Fibroblast of pulmonary artery (primary cell): ENCODE measurements at regions not wholly inside any gene's neighbourhood (a gene's known extent, or its start where the extent isn't known, plus 50 kb on each side); places are given as distances from the start of the nearest gene placed in this dataset.
"Not testable (repeated sequence)": the region's sequence is repeated elsewhere in the genome, so short reads cannot be mapped to it uniquely, and the experiment has no call there.

ENCODE experiments used
- DNase-seq: peaks from one replicate; pipeline ENCODE4 v3.0.0-alpha.2; 2010; ENCODE audit warnings: low read depth
- H3K4me3 ChIP-seq: replicated peaks from 2 replicates; pipeline ENCODE4 v1.5.1; 2011; ENCODE audit warnings: low read depth, mild to moderate bottlenecking, control low read depth, low read length, moderate library complexity
- TF ChIP-seq, protein P1 (sequence below): IDR thresholded peaks from 2 replicates; pipeline ENCODE4 v1.5.1; 2011; ENCODE audit warnings: mild to moderate bottlenecking, control low read depth, low read length, inconsistent platforms; ENCODE audit errors: missing control alignments

DNA sequence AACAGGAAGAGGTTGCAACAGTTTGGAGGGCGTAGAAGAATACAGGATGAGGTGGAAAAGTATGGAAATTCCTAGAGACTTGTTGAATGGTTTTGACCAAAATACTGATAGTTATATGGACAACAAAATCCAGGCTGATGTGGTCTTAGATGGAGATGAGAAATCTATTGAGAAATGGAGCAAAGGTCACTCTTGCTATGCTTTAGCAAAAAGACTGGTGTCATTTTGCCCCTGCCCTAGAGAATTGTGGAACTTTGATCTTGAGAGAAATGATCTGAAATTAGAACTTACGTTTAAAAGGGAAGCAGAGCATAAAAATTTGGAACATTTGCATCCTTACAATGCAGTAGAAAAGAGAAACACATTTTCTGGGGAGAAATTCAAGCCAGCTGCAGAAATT, 686.9 kb upstream of the GBE1 start:
- TF ChIP-seq, protein P1, sequence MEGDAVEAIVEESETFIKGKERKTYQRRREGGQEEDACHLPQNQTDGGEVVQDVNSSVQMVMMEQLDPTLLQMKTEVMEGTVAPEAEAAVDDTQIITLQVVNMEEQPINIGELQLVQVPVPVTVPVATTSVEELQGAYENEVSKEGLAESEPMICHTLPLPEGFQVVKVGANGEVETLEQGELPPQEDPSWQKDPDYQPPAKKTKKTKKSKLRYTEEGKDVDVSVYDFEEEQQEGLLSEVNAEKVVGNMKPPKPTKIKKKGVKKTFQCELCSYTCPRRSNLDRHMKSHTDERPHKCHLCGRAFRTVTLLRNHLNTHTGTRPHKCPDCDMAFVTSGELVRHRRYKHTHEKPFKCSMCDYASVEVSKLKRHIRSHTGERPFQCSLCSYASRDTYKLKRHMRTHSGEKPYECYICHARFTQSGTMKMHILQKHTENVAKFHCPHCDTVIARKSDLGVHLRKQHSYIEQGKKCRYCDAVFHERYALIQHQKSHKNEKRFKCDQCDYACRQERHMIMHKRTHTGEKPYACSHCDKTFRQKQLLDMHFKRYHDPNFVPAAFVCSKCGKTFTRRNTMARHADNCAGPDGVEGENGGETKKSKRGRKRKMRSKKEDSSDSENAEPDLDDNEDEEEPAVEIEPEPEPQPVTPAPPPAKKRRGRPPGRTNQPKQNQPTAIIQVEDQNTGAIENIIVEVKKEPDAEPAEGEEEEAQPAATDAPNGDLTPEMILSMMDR: no peak
- DNase-seq: no peak
- H3K4me3 ChIP-seq: no peak overlapping the region

DNA sequence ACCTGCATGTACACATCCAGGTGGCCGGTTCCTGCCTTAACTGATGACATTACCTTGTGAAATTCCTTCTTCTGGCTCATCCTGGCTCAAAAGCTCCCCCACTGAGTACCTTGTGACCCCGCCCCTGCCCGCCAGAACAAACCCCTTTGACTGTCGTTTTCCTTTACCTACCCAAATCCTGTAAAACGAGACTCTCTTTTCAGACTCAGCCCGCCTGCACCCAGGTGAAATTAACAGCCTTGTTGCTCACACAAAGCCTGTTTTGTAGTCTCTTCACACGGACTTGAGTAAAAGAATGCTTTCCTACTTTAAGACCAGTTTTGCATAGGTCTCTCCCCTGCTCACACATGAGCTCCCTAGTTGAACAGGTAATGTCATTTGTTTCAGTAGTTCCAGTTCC, 667.4 kb upstream of the GBE1 start:
- not testable (repeated sequence) for H3K4me3 ChIP-seq, DNase-seq

DNA sequence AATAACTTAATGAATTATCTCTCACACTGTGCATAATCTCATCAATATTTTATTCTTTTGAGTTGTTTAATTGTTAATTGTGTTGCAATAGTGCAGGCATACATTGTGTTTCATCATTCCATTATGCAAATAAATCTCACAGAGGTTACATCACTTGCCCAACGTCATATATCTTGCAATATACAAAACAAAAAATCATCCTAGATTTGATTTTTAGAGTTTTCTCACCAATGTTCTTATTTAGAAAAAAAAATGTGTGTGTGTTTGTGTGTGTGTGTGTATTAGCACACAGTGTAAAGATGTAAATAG, 662.5 kb upstream of the GBE1 start:
- no peak for DNase-seq
- no peak overlapping the region for H3K4me3 ChIP-seq
- TF ChIP-seq, protein P1: no peak

DNA sequence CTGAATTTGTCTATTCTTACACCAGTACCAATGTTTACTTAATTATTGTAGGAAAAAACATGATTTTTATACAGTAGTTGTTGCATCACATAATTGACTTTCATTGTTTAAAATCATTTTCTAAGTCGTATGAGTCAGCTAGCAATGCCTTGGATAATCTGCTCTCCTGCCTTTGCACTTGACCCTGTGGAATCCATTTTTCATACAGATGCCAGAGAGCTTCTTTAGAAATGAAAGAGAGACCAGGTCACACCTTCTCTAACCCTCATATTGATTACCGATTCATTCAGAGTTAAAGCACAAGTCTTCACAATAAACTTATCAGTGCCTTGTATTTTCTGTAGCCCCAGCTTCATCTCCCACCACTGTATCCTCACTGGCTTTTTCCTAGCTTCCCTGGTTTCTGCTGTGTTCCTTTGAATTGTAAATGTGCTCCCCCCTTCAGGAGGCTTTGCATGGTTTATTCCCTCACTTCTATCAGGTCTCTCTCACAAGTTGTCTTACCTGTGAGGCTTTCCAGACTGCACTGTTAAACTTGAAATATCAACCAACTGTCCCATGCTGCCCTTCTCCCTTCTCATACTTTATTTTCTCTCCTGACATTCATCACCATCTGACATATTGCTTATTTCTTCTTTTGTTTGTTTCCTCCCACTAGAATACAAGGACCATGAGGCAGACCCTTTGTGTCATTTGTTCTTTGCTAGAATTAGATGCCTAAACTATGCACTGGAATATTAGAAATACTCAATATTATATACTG, 662.0 kb upstream of the GBE1 start:
- TF ChIP-seq, protein P1: no peak
- DNase-seq: no peak
- H3K4me3 ChIP-seq: no peak overlapping the region

DNA sequence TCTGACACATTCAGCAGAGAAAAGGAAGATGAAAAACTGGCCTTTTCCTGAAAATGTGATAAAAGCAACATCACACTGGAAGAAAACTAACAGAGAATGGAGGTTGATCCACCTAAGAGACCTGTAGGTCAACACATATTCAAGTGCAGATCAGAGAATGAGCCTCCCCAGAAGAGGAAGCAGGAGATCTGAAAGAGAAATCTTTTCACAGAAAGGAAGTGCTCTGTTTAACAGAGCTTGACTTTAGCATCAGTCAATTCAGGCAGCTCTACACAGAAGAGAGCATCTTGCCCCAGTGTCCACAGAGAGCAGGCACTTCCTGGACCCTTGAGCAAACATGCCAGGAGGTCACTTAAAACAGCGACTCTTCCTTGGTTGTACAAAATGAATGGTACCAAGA, 655.4 kb upstream of the GBE1 start:
- TF ChIP-seq, protein P1: no peak
- H3K4me3 ChIP-seq: no peak overlapping the region
- DNase-seq: no peak

DNA sequence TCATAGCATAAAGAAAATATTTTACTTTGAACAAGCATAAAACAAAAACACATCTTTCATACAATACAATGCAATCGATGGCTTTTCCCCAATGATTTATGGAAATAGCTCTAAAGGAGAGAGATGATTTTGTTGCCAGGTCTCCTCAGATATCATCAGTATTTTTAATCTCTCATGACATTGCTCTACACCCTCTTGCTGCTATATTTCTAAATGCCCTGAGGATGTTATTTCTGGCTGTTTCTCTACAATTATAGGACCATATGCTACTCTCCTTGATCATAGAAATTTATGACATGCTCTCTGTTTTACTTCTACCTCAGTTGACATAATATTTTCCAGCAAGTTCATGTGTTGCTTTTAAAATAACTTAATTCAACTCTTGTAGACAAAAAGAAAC, 654.9 kb upstream of the GBE1 start:
- no peak overlapping the region for H3K4me3 ChIP-seq
- no peak for DNase-seq
- TF ChIP-seq, protein P1: no peak

DNA sequence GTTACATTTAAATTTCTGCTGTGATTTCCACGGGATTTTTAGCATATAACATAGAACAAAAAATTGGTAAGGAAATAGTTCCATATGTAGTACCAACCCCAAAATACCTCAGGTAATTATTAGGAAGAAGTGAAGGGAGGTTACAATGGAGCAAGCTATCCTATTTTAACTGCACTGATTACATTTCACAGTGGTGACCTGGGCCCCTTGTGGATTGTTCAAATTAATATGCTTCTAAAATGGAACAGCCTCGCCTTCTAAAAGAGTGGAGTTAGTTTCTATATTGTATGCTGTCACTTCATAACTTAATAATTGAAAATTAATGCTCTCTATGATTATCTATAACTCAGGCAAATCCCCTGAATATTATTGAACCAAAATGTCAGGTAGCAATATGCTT, 651.7 kb upstream of the GBE1 start:
- DNase-seq: no peak
- no peak overlapping the region for H3K4me3 ChIP-seq
- TF ChIP-seq, protein P1: no peak
